Vagina (tissue), 2 donors: ENCODE measurements at regions not wholly inside any gene's neighbourhood (a gene's known extent, or its start where the extent isn't known, plus 50 kb on each side); places are given as distances from the start of the nearest gene placed in this dataset.

Experiments
- DNase-seq, 2 donors: peaks; one replicate each; pipeline ENCODE4 v3.0.0-alpha.2; 2017; ENCODE audit errors: extremely low spot score in 2 of 2
- H3K27ac ChIP-seq: fragments of 200-600 bp; sonication (generic); one replicate; pipeline ENCODE4 v1.5.1; 2019
- H3K27me3 ChIP-seq: fragments of 200-600 bp; sonication (generic); one replicate; pipeline ENCODE4 v1.5.1; 2019
- H3K36me3 ChIP-seq, 2 donors: fragments of 200-600 bp; sonication (generic); one replicate each; pipeline ENCODE4 v1.5.1; 2017 to 2019
- H3K4me1 ChIP-seq: fragments of 200-600 bp; sonication (generic); one replicate; pipeline ENCODE4 v1.5.1; 2019
- H3K4me3 ChIP-seq, 2 donors: fragments of 200-600 bp; sonication (generic); 1 replicate in 1 of 2; 2 replicates in 1 of 2; pipeline ENCODE4 v1.5.1; 2016 to 2019
- H3K9me3 ChIP-seq: fragments of 200-600 bp; sonication (generic); one replicate; pipeline ENCODE4 v1.5.1; 2019
- POLR2A ChIP-seq, 2 donors: fragments of 450-650 bp; IDR thresholded peaks; one replicate each; pipeline ENCODE4 v1.6.1; 2017; ENCODE audit warnings: antibody characterized with exemption in 2 of 2, mild to moderate bottlenecking in 2 of 2, moderate library complexity in 2 of 2
- POLR2AphosphoS5 ChIP-seq, 2 donors: sonication (generic); formaldehyde crosslinking; IDR thresholded peaks; one replicate each; pipeline ENCODE4 v1.9.0; 2017; ENCODE audit warnings: antibody characterized with exemption in 2 of 2, mild to moderate bottlenecking in 2 of 2, low read depth in 1 of 2; ENCODE audit not compliant: insufficient read depth in 1 of 2
- intact Hi-C: fragments of 100-400 bp; cut with DNase I; formaldehyde crosslinking; loops from one replicate; pipeline ENCODE4 v1.15.1; 2023
- TF ChIP-seq, protein P1 (sequence below), 3 experiments: fragments of 450-650 bp in 2 of 3; fragments of 200-600 bp in 1 of 3; sonication (generic) in 1 of 3; IDR thresholded peaks; one replicate each; pipeline ENCODE4 v1.5.1; 2017 to 2019; ENCODE audit warnings: antibody characterized with exemption in 3 of 3, mild to moderate bottlenecking in 2 of 3, moderate library complexity in 2 of 3

DNA sequence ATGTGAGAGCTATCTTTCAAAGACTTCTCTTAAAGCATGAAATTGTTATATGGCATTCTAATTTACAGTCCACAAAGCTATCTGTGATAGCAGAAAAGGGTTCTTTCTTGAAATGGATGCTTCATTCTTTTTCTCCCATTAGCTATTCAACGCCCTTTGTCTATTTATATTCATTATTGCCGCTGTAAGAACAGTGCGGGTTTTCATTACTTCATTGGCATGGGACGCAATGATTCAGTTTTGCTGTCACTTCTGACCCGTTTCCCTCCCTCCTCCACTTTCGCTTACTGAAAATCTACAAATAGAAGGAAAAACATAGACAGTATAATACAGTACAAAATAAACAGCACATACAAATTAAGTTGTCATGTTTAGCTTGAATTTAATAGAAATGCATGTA lies 394.6 kb downstream of the PCDH7 start:
- no peak overlapping the region for H3K4me3 ChIP-seq
- no peaks in the 10 kb centered on the region for H3K27me3 ChIP-seq
- H3K27ac ChIP-seq: no peak overlapping the region
- H3K4me1 ChIP-seq: no peaks in the 10 kb centered on the region
- no peaks in the 10 kb centered on the region for H3K9me3 ChIP-seq
- TF ChIP-seq, protein P1, sequence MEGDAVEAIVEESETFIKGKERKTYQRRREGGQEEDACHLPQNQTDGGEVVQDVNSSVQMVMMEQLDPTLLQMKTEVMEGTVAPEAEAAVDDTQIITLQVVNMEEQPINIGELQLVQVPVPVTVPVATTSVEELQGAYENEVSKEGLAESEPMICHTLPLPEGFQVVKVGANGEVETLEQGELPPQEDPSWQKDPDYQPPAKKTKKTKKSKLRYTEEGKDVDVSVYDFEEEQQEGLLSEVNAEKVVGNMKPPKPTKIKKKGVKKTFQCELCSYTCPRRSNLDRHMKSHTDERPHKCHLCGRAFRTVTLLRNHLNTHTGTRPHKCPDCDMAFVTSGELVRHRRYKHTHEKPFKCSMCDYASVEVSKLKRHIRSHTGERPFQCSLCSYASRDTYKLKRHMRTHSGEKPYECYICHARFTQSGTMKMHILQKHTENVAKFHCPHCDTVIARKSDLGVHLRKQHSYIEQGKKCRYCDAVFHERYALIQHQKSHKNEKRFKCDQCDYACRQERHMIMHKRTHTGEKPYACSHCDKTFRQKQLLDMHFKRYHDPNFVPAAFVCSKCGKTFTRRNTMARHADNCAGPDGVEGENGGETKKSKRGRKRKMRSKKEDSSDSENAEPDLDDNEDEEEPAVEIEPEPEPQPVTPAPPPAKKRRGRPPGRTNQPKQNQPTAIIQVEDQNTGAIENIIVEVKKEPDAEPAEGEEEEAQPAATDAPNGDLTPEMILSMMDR (IDR thresholded peaks at IDR 0.05): no peak
- no peak for TF ChIP-seq POLR2A (IDR thresholded peaks at IDR 0.05)
- no peak for TF ChIP-seq POLR2AphosphoS5 (IDR thresholded peaks at IDR 0.05; ENCODE audit: insufficient read depth in 1 of 2, low read depth in 1 of 2)
- no peaks in the 10 kb centered on the region for H3K36me3 ChIP-seq
- intact Hi-C loops: no loop called here
- no peak for DNase-seq

DNA sequence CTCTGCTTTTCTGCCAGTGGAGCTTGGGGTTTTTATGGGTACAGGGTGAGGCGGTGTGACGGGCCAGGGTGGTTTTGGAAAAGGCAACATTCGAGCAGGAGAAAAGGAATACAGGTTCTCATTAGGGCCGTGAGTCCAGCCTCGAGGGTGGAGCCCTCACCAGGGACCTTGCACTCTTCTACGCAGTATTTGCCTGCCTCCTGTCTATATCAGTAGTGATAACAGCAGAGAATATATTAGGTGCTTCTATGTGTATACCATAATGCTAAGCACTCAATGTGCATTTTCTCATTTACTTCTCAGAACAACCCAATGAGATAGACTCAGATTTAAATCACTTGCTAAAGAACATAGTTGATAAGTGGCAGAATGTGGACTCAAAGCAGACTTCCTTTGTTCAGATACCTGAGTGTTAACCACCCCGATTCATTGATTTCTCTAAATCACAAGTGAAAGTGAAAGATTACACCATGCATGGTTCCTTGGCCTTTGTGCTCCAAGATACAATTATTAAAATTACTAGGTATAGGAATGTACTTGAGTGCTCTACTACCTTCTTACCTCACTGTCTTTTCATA lies 403.9 kb downstream of the PCDH7 start:
- Histone ChIP-seq H3K4me1 (no peaks in the 10 kb centered on the region), H3K4me3 (no peak overlapping the region), H3K9me3 (no peaks in the 10 kb centered on the region), H3K27ac (no peak overlapping the region), H3K27me3 (no peaks in the 10 kb centered on the region), H3K36me3 (no peaks in the 10 kb centered on the region)
- TF ChIP-seq, protein P1 (IDR thresholded peaks at IDR 0.05): no peak
- no peak for TF ChIP-seq POLR2A (IDR thresholded peaks at IDR 0.05)
- TF ChIP-seq POLR2AphosphoS5 (IDR thresholded peaks at IDR 0.05; ENCODE audit: insufficient read depth in 1 of 2, low read depth in 1 of 2): no peak
- intact Hi-C loops: no loop called here
- DNase-seq: no peak

DNA sequence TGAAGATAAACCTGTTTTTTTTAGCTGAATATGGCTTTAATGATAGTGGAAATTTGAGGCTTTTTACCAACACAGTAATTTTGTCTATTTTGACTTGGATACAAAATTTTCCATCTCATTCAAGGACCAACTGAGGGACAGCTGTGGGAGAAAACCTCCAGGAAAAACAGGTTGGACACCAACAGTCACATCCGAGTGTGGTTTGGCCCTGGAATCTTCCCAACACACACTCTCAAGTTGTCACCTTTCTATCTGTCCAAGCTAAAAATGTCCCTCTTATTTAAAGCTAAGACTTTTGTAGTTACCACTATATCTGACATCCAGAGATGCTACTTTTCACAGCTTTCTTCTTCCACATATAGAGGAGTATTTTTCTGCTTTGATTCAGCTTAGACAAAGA lies 404.9 kb downstream of the PCDH7 start:
- Histone ChIP-seq H3K4me3 (no peak overlapping the region), H3K27ac (no peak overlapping the region), H3K4me1 (no peaks in the 10 kb centered on the region), H3K9me3 (no peaks in the 10 kb centered on the region), H3K36me3 (no peaks in the 10 kb centered on the region), H3K27me3 (no peaks in the 10 kb centered on the region)
- no peak for TF ChIP-seq POLR2A (IDR thresholded peaks at IDR 0.05)
- TF ChIP-seq POLR2AphosphoS5 (IDR thresholded peaks at IDR 0.05; ENCODE audit: insufficient read depth in 1 of 2, low read depth in 1 of 2): no peak
- TF ChIP-seq, protein P1 (IDR thresholded peaks at IDR 0.05): no peak
- intact Hi-C loops: no loop called here
- no peak for DNase-seq

DNA sequence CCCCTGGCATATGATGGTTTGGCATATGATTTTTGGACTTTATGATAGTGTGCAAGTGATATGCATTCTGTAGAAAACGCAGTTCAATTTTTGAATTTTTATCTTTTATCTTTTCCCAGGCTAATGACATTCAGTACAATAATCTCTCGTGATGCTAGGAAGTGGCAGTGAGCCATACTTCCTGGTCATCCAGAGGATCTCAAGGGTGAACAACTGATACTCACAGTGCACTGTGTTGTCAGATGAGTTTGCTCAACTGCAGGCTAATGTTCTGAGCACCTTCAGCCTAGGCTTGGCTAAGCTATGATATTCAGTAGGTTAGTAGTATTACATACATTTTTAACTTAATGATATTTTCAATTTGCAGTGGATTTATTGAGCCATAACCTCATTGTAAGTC lies 405.3 kb downstream of the PCDH7 start:
- no peak overlapping the region for H3K27ac ChIP-seq
- H3K27me3 ChIP-seq: no peaks in the 10 kb centered on the region
- no peak overlapping the region for H3K4me3 ChIP-seq
- no peaks in the 10 kb centered on the region for H3K9me3 ChIP-seq
- no peaks in the 10 kb centered on the region for H3K4me1 ChIP-seq
- no peak for TF ChIP-seq POLR2AphosphoS5 (IDR thresholded peaks at IDR 0.05; ENCODE audit: insufficient read depth in 1 of 2, low read depth in 1 of 2)
- TF ChIP-seq, protein P1 (IDR thresholded peaks at IDR 0.05): no peak
- TF ChIP-seq POLR2A (IDR thresholded peaks at IDR 0.05): no peak
- intact Hi-C loops: no loop called here
- DNase-seq: no peak
- no peaks in the 10 kb centered on the region for H3K36me3 ChIP-seq

DNA sequence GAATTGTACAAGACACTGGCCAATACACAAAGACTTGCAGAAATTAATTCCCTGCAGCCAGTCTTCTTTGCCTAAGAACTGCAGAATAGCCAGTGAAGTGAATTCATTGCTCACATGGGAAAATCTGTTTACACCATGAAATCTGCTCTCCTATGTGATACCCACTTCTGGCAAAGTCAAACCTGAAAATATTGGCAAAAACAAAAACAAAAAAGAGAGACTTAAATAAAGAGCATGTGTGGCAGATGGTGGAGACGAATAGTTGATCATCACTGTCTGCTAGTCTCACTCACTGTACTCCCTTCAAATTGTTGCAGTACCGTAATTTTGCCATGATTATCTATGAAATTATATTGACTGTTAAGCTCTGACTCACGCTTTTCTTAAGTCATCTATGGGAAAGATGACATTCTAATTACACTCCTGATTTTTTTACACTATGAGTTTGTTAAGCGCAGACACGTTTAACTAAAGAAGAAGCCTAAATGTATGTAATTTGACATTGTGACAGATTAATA lies 406.8 kb downstream of the PCDH7 start:
- Histone ChIP-seq H3K9me3 (no peaks in the 10 kb centered on the region), H3K4me1 (no peaks in the 10 kb centered on the region), H3K36me3 (no peaks in the 10 kb centered on the region), H3K4me3 (no peak overlapping the region), H3K27ac (no peak overlapping the region), H3K27me3 (no peaks in the 10 kb centered on the region)
- intact Hi-C loops: no loop called here
- TF ChIP-seq POLR2AphosphoS5 (IDR thresholded peaks at IDR 0.05; ENCODE audit: insufficient read depth in 1 of 2, low read depth in 1 of 2): no peak
- TF ChIP-seq POLR2A (IDR thresholded peaks at IDR 0.05): no peak
- TF ChIP-seq, protein P1 (IDR thresholded peaks at IDR 0.05): no peak
- DNase-seq: no peak
